Chondrocyte (in vitro differentiated cells): ENCODE measurements at regions not wholly inside any gene's neighbourhood (a gene's known extent, or its start where the extent isn't known, plus 50 kb on each side); places are given as distances from the start of the nearest gene placed in this dataset.
A peak's percentile ranks its signal among the peaks of the same experiment; 100 is the strongest.

Experiments used
- DNase-seq: peaks from one replicate; pipeline ENCODE4 v3.0.0; 2021; ENCODE audit warnings: mixed read lengths, low spot score
- H3K27ac Mint-ChIP-seq: one replicate; pipeline ENCODE4 v1.8.0; 2021; ENCODE audit warnings: mild to moderate bottlenecking, moderate library complexity, mixed read lengths; ENCODE audit not compliant: unreplicated experiment
- H3K27me3 Mint-ChIP-seq: 2 replicates; pipeline ENCODE4 v1.8.0; 2021; ENCODE audit warnings: low read depth, mixed read lengths
- H3K36me3 Mint-ChIP-seq: 2 replicates; pipeline ENCODE4 v1.8.0; 2021; ENCODE audit warnings: low read depth, mixed read lengths
- H3K4me1 Mint-ChIP-seq: 2 replicates; pipeline ENCODE4 v1.8.0; 2021; ENCODE audit warnings: low read depth, mild to moderate bottlenecking, mixed read lengths
- H3K4me3 Mint-ChIP-seq: one replicate; pipeline ENCODE4 v1.8.0; 2021; ENCODE audit warnings: mild to moderate bottlenecking, moderate library complexity, mixed read lengths; ENCODE audit not compliant: unreplicated experiment
- H3K9me3 Mint-ChIP-seq: 2 replicates; pipeline ENCODE4 v1.8.0; 2021; ENCODE audit warnings: low read depth, mixed read lengths
- CTCF ChIP-seq: fragments of 200-600 bp; sonication (generic); IDR thresholded peaks from 2 replicates; pipeline ENCODE4 v1.5.0; 2021; ENCODE audit warnings: antibody characterized with exemption, mild to moderate bottlenecking, moderate library complexity

- Mint-ChIP-seq H3K4me1 (no peaks in the 10 kb centered on the region), H3K9me3 (peaks cover 2% of the 10 kb centered on the region), H3K36me3 (no peaks in the 10 kb centered on the region), H3K27ac (no peak overlapping the region), H3K4me3 (no peak overlapping the region), H3K27me3 (no peaks in the 10 kb centered on the region)
- TF ChIP-seq CTCF: peak; percentile 22
- DNase-seq: no peak
These were observed 307.1 kb downstream of the SEMA3D start for GRCh38 chr7:84879570-84880325.

- Mint-ChIP-seq H3K9me3 (no peaks in the 10 kb centered on the region), H3K4me3 (no peak overlapping the region), H3K27ac (no peak overlapping the region), H3K27me3 (no peaks in the 10 kb centered on the region), H3K4me1 (no peaks in the 10 kb centered on the region), H3K36me3 (no peaks in the 10 kb centered on the region)
- TF ChIP-seq CTCF: no peak
- DNase-seq: no peak
These were observed 308.8 kb downstream of the SEMA3D start for GRCh38 chr7:84877943-84878570.

- Mint-ChIP-seq H3K9me3 (no peaks in the 10 kb centered on the region), H3K27me3 (no peaks in the 10 kb centered on the region), H3K36me3 (no peaks in the 10 kb centered on the region), H3K27ac (no peak overlapping the region), H3K4me1 (no peaks in the 10 kb centered on the region), H3K4me3 (no peak overlapping the region)
- no peak for DNase-seq
- TF ChIP-seq CTCF: no peak
These were observed 310.6 kb downstream of the SEMA3D start for GRCh38 chr7:84876061-84876821.

- Mint-ChIP-seq H3K9me3 (no peaks in the 10 kb centered on the region), H3K4me3 (no peak overlapping the region), H3K27me3 (no peaks in the 10 kb centered on the region), H3K4me1 (no peaks in the 10 kb centered on the region), H3K36me3 (no peaks in the 10 kb centered on the region), H3K27ac (no peak overlapping the region)
- no peak for DNase-seq
- no peak for TF ChIP-seq CTCF
These were observed 321.3 kb downstream of the SEMA3D start for GRCh38 chr7:84865560-84865959.

GRCh38 chr7:84857336-84857735, 329.5 kb downstream of the SEMA3D start:
- no peaks in the 10 kb centered on the region for H3K27me3 Mint-ChIP-seq
- no peak for TF ChIP-seq CTCF
- H3K27ac Mint-ChIP-seq: no peak overlapping the region
- H3K36me3 Mint-ChIP-seq: no peaks in the 10 kb centered on the region
- H3K4me3 Mint-ChIP-seq: no peak overlapping the region
- H3K9me3 Mint-ChIP-seq: peaks cover 9% of the 10 kb centered on the region
- no peak for DNase-seq
- no peaks in the 10 kb centered on the region for H3K4me1 Mint-ChIP-seq
